ENCODE measurements at regions not wholly inside any gene's neighbourhood (a gene's known extent, or its start where the extent isn't known, plus 50 kb on each side); places are given as distances from the start of the nearest gene placed in this dataset.

DNA sequence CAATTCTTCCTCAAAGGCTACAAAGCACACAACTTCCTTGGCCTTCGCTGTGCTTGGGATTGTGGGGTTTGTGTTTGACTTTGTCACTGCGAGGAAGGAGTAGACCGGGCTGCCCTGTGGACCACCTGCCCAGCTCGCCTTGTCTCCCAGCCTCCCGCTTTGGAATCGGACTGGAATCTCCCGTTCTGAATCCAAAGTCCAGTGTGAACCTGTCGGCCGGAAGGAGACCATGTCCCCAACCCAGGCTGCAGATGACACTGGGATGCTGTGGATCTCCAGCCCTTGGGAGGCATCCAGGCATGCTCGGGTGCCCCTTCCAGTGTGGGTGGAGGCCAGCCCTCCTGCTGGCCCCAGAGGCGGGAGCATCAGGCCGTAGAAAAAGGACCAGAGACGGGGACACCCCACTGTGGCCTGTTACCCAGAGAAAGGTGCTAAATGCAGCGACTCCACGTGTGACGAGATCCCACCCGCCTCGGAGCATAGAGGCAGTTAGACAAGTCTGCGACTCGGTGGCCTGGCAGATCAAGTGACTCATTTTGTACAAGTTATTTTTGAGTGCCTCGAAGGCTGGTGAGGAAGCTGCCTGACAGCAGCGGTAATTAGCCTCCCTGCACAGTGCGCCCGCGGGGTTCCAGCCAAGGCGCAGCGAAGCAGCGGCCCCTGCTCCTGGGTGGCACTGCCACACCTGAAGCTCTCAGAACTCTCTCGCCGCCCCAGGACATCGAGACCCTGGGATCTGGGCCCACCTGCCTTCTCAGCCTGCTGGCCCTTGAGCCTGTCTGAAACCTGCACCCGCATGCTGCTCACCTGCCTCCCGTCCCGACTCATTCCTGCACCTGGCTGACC lies 57.5 kb downstream of the ADRA2C start:
- TF ChIP-seq, protein P1, sequence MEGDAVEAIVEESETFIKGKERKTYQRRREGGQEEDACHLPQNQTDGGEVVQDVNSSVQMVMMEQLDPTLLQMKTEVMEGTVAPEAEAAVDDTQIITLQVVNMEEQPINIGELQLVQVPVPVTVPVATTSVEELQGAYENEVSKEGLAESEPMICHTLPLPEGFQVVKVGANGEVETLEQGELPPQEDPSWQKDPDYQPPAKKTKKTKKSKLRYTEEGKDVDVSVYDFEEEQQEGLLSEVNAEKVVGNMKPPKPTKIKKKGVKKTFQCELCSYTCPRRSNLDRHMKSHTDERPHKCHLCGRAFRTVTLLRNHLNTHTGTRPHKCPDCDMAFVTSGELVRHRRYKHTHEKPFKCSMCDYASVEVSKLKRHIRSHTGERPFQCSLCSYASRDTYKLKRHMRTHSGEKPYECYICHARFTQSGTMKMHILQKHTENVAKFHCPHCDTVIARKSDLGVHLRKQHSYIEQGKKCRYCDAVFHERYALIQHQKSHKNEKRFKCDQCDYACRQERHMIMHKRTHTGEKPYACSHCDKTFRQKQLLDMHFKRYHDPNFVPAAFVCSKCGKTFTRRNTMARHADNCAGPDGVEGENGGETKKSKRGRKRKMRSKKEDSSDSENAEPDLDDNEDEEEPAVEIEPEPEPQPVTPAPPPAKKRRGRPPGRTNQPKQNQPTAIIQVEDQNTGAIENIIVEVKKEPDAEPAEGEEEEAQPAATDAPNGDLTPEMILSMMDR (IDR thresholded peaks at IDR 0.05; ENCODE audit: low read depth, low read length), result no peak
- TF ChIP-seq EZH2phosphoT487 (IDR thresholded peaks at IDR 0.05; ENCODE audit: low read depth), result no peak

All from OCI-LY3 (cell line).